ENCODE measurements at regions not wholly inside any gene's neighbourhood (a gene's known extent, or its start where the extent isn't known, plus 50 kb on each side); places are given as distances from the start of the nearest gene placed in this dataset.

GRCh38 chr13:46951516-46951915, 54.7 kb upstream of the HTR2A start:
- TF ChIP-seq CTCF (IDR thresholded peaks at IDR 0.05; ENCODE audit: extremely low read depth in 1 of 2, insufficient read depth in 1 of 2, low read depth in 1 of 2, low read length in 2 of 2) (no peak), GATA2 (IDR thresholded peaks at IDR 0.05; ENCODE audit: insufficient read depth, insufficient read length, low read depth, low read length) (no peak), MAX (IDR thresholded peaks at IDR 0.05; ENCODE audit: insufficient read depth, insufficient read length) (no peak), EZH2 (IDR thresholded peaks at IDR 0.05; ENCODE audit: borderline replicate concordance, low read depth, low read length, severe bottlenecking) (no peak), FOS (IDR thresholded peaks at IDR 0.05; ENCODE audit: borderline replicate concordance, insufficient read depth, low read length) (no peak), POLR2A (IDR thresholded peaks at IDR 0.05; ENCODE audit: low read depth, low read length) (no peak), POLR2AphosphoS5 (IDR thresholded peaks at IDR 0.05; ENCODE audit: insufficient read depth, low read depth, low read length) (no peak), JUN (IDR thresholded peaks at IDR 0.05; ENCODE audit: borderline replicate concordance, insufficient read depth, insufficient read length, low read depth) (no peak), MYC (IDR thresholded peaks at IDR 0.05; ENCODE audit: low read depth, low read length) (no peak)
